Neuron (in vitro differentiated cells): ENCODE measurements at regions not wholly inside any gene's neighbourhood (a gene's known extent, or its start where the extent isn't known, plus 50 kb on each side); places are given as distances from the start of the nearest gene placed in this dataset.

ENCODE experiments used
- H2AFZ ChIP-seq: one replicate; pipeline ENCODE4 v1.6.1; 2013; ENCODE audit warnings: low read depth, mild to moderate bottlenecking, inconsistent platforms, low read length, moderate library complexity
- H3K27me3 ChIP-seq: one replicate; pipeline ENCODE4 v1.6.1; 2013; ENCODE audit warnings: low read length; ENCODE audit not compliant: insufficient read depth
- H3K36me3 ChIP-seq: one replicate; pipeline ENCODE4 v1.6.1; 2013; ENCODE audit warnings: low read length; ENCODE audit not compliant: insufficient read depth
- H3K4me1 ChIP-seq: one replicate; pipeline ENCODE4 v1.6.1; 2013; ENCODE audit warnings: low read length; ENCODE audit not compliant: insufficient read depth
- H3K4me3 ChIP-seq: 2 replicates; pipeline ENCODE4 v1.5.1; 2013; ENCODE audit warnings: mild to moderate bottlenecking, low read length, moderate library complexity
- H3K9me3 ChIP-seq: one replicate; pipeline ENCODE4 v1.6.1; 2013; ENCODE audit warnings: low read length

GRCh38 chr2:107621186-107622165, 205.2 kb upstream of the RGPD4 start:
- H2AFZ ChIP-seq = no peak overlapping the region
- no peaks in the 10 kb centered on the region for H3K36me3 ChIP-seq
- no peaks in the 10 kb centered on the region for H3K4me1 ChIP-seq
- H3K27me3 ChIP-seq = no peaks in the 10 kb centered on the region
- no peak overlapping the region for H3K4me3 ChIP-seq
- no peaks in the 10 kb centered on the region for H3K9me3 ChIP-seq

GRCh38 chr2:107622741-107623310, 203.9 kb upstream of the RGPD4 start:
- Histone ChIP-seq H3K4me3 (no peak overlapping the region), H3K27me3 (no peaks in the 10 kb centered on the region), H2AFZ (no peak overlapping the region), H3K9me3 (no peaks in the 10 kb centered on the region), H3K36me3 (no peaks in the 10 kb centered on the region), H3K4me1 (no peaks in the 10 kb centered on the region)

- H2AFZ ChIP-seq = no peak overlapping the region
- no peaks in the 10 kb centered on the region for H3K4me1 ChIP-seq
- no peaks in the 10 kb centered on the region for H3K9me3 ChIP-seq
- no peaks in the 10 kb centered on the region for H3K36me3 ChIP-seq
- no peaks in the 10 kb centered on the region for H3K27me3 ChIP-seq
- no peak overlapping the region for H3K4me3 ChIP-seq
These were observed 200.7 kb upstream of the RGPD4 start for GRCh38 chr2:107625982-107626381.

- H3K9me3 ChIP-seq = no peaks in the 10 kb centered on the region
- H3K27me3 ChIP-seq = no peaks in the 10 kb centered on the region
- no peaks in the 10 kb centered on the region for H3K4me1 ChIP-seq
- no peak overlapping the region for H2AFZ ChIP-seq
- no peak overlapping the region for H3K4me3 ChIP-seq
- H3K36me3 ChIP-seq = no peaks in the 10 kb centered on the region
These were observed 199.5 kb upstream of the RGPD4 start for GRCh38 chr2:107627164-107627563.

- H2AFZ ChIP-seq = no peak overlapping the region
- no peaks in the 10 kb centered on the region for H3K9me3 ChIP-seq
- no peaks in the 10 kb centered on the region for H3K4me1 ChIP-seq
- H3K36me3 ChIP-seq = no peaks in the 10 kb centered on the region
- no peak overlapping the region for H3K4me3 ChIP-seq
- no peaks in the 10 kb centered on the region for H3K27me3 ChIP-seq
These were observed 198.8 kb upstream of the RGPD4 start for GRCh38 chr2:107627926-107628325.

- H3K4me1 ChIP-seq = no peaks in the 10 kb centered on the region
- no peaks in the 10 kb centered on the region for H3K27me3 ChIP-seq
- no peaks in the 10 kb centered on the region for H3K9me3 ChIP-seq
- no peak overlapping the region for H2AFZ ChIP-seq
- no peaks in the 10 kb centered on the region for H3K36me3 ChIP-seq
- H3K4me3 ChIP-seq = no peak overlapping the region
These were observed 193.0 kb upstream of the RGPD4 start for GRCh38 chr2:107633580-107634147.

GRCh38 chr2:107634172-107634571, 192.5 kb upstream of the RGPD4 start:
- no peaks in the 10 kb centered on the region for H3K9me3 ChIP-seq
- H3K4me1 ChIP-seq = no peaks in the 10 kb centered on the region
- no peak overlapping the region for H3K4me3 ChIP-seq
- no peak overlapping the region for H2AFZ ChIP-seq
- H3K27me3 ChIP-seq = no peaks in the 10 kb centered on the region
- no peaks in the 10 kb centered on the region for H3K36me3 ChIP-seq

- H3K36me3 ChIP-seq = no peaks in the 10 kb centered on the region
- H3K4me3 ChIP-seq = no peak overlapping the region
- H3K27me3 ChIP-seq = no peaks in the 10 kb centered on the region
- no peaks in the 10 kb centered on the region for H3K4me1 ChIP-seq
- H2AFZ ChIP-seq = no peak overlapping the region
- no peaks in the 10 kb centered on the region for H3K9me3 ChIP-seq
These were observed 190.8 kb upstream of the RGPD4 start for GRCh38 chr2:107635883-107636282.

GRCh38 chr2:107645586-107645985, 181.1 kb upstream of the RGPD4 start:
- Histone ChIP-seq H3K9me3 (no peaks in the 10 kb centered on the region), H3K4me3 (no peak overlapping the region), H2AFZ (no peak overlapping the region), H3K4me1 (no peaks in the 10 kb centered on the region), H3K27me3 (no peaks in the 10 kb centered on the region), H3K36me3 (no peaks in the 10 kb centered on the region)

- no peaks in the 10 kb centered on the region for H3K9me3 ChIP-seq
- no peaks in the 10 kb centered on the region for H3K4me1 ChIP-seq
These were observed 177.8 kb upstream of the RGPD4 start for GRCh38 chr2:107648781-107649404.

GRCh38 chr2:107657049-107657448, 169.6 kb upstream of the RGPD4 start:
- Histone ChIP-seq H3K27me3 (no peaks in the 10 kb centered on the region), H3K9me3 (no peaks in the 10 kb centered on the region), H2AFZ (no peak overlapping the region), H3K36me3 (no peaks in the 10 kb centered on the region), H3K4me1 (no peaks in the 10 kb centered on the region), H3K4me3 (no peak overlapping the region)

More at GRCh38 chr2:107648781-107649404, 177.8 kb upstream of the RGPD4 start:
- H2AFZ ChIP-seq = no peak overlapping the region
- no peaks in the 10 kb centered on the region for H3K36me3 ChIP-seq
- H3K27me3 ChIP-seq = no peaks in the 10 kb centered on the region
- no peak overlapping the region for H3K4me3 ChIP-seq

GRCh38 chr2:107663632-107664031, 163.1 kb upstream of the RGPD4 start:
- Histone ChIP-seq H3K4me1 (no peaks in the 10 kb centered on the region), H3K27me3 (no peaks in the 10 kb centered on the region), H2AFZ (no peak overlapping the region), H3K36me3 (no peaks in the 10 kb centered on the region), H3K4me3 (no peak overlapping the region), H3K9me3 (no peaks in the 10 kb centered on the region)

- Histone ChIP-seq H2AFZ (no peak overlapping the region), H3K27me3 (no peaks in the 10 kb centered on the region), H3K9me3 (no peaks in the 10 kb centered on the region), H3K4me1 (no peaks in the 10 kb centered on the region), H3K36me3 (no peaks in the 10 kb centered on the region), H3K4me3 (no peak overlapping the region)
These were observed 157.4 kb upstream of the RGPD4 start for GRCh38 chr2:107669335-107669734.
